ENCODE measurements at regions not wholly inside any gene's neighbourhood (a gene's known extent, or its start where the extent isn't known, plus 50 kb on each side); places are given as distances from the start of the nearest gene placed in this dataset.

DNA sequence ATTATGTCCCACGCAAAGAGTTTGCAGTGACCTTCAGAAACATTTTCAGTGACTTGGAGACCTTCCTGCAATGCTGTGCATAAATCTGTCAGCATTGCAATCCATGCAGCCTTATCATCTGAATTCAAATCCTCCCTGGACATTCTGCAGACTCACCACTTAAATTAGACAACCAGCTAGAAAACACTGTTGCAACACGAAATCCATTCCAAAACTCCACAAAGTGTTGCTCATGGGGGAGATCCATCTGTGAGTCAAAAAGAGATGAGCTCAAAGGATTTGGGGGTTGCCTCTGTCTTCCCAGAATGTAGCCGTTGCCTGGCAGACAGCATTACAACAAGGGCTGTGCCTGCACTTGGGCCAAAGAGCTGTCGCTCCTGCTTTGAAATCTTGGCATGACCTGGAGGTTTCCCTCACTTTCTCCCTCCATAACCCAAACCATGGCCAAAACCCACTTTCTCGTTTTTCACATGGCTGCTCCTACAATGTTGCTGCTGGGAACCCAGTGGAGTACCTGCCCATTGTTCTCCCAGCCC lies 163.5 kb upstream of the CDYL start:
- ChIA-PET CTCF (no interaction called here), POLR2A (ENCODE audit: unreplicated experiment) (no interaction called here)
- DNase-seq (no peak), ATAC-seq (no peak)
- Histone ChIP-seq H3K4me1 (ENCODE audit: insufficient read depth, low read length) (peaks cover 8% of the 10 kb centered on the region), H3K9ac (ENCODE audit: low read length) (no peak overlapping the region), H3K9me3 (ENCODE audit: low read length) (no peaks in the 10 kb centered on the region), H3K27me3 (ENCODE audit: low read length) (no peaks in the 10 kb centered on the region), H3K4me2 (ENCODE audit: low read length) (no peak overlapping the region), H3K36me3 (ENCODE audit: low read depth, low read length) (no peaks in the 10 kb centered on the region), H3K27ac (ENCODE audit: low read length) (no peak overlapping the region), H3F3A (ENCODE audit: low read length, unreplicated experiment) (no peaks in the 10 kb centered on the region), H3K79me2 (ENCODE audit: low read length) (no peaks in the 10 kb centered on the region), H2AFZ (ENCODE audit: low read length) (no peak overlapping the region), H4K20me1 (ENCODE audit: low read length) (no peaks in the 10 kb centered on the region), H3K4me3 (ENCODE audit: low read length) (no peak overlapping the region), H3K9me2 (replicated peaks; ENCODE audit: low read length) (no peaks in the 10 kb centered on the region)
- TF ChIP-seq EZH2 (IDR thresholded peaks at IDR 0.05; ENCODE audit: low read length, unreplicated experiment) (no peak), EZH2phosphoT487 (IDR thresholded peaks at IDR 0.05; ENCODE audit: borderline replicate concordance, low read length) (no peak)
- TF ChIP-seq, protein P1, sequence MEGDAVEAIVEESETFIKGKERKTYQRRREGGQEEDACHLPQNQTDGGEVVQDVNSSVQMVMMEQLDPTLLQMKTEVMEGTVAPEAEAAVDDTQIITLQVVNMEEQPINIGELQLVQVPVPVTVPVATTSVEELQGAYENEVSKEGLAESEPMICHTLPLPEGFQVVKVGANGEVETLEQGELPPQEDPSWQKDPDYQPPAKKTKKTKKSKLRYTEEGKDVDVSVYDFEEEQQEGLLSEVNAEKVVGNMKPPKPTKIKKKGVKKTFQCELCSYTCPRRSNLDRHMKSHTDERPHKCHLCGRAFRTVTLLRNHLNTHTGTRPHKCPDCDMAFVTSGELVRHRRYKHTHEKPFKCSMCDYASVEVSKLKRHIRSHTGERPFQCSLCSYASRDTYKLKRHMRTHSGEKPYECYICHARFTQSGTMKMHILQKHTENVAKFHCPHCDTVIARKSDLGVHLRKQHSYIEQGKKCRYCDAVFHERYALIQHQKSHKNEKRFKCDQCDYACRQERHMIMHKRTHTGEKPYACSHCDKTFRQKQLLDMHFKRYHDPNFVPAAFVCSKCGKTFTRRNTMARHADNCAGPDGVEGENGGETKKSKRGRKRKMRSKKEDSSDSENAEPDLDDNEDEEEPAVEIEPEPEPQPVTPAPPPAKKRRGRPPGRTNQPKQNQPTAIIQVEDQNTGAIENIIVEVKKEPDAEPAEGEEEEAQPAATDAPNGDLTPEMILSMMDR (conservative IDR thresholded peaks at IDR 0.05; ENCODE audit: low read depth, low read length): no peak
- no TSS peak for BruUV-seq (replicated peaks)
- intact Hi-C loops (cut with micrococcal nuclease): no loop called here

DNA sequence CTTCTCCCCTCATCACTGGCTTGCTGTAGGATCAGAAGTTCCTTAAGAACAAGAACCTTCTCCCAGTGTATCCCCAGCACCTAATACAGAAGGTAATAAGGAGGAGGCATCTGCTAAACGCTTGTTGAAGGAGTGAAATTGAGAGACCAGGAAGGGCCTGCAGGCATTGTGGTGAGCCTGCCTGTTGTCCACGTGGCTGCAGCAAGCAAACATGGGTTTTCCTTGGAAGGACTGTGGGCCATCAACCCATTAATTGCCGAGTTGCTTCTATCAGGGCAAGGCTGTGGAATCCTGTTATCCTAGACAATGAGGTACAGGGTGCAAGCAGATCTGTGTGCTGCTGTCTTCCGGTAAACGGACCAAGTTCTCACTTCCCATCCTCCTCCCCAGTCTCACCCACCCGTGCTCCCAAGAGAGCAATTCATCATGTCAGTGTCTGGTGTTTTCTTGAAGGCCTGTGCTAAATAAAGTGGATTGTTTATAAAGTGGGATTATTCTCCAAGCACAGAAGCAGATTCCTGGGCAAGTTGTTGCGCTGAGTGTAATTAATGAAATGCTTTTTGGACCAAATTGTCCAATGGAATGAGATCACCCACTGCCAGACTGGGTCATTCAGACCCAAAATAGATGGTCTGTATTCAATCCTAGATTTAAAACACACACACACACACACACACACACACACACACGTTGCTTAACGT lies 164.6 kb upstream of the CDYL start:
- POLR2A ChIA-PET (ENCODE audit: unreplicated experiment): no interaction called here
- Histone ChIP-seq H3K4me3 (ENCODE audit: low read length) (no peak overlapping the region), H3F3A (ENCODE audit: low read length, unreplicated experiment) (no peaks in the 10 kb centered on the region), H3K4me1 (ENCODE audit: insufficient read depth, low read length) (peaks cover 18% of the 10 kb centered on the region), H3K36me3 (ENCODE audit: low read depth, low read length) (no peaks in the 10 kb centered on the region), H3K4me2 (ENCODE audit: low read length) (no peak overlapping the region), H3K9me2 (replicated peaks; ENCODE audit: low read length) (no peaks in the 10 kb centered on the region), H2AFZ (ENCODE audit: low read length) (no peak overlapping the region), H3K9ac (ENCODE audit: low read length) (no peak overlapping the region), H3K27ac (ENCODE audit: low read length) (no peak overlapping the region), H3K79me2 (ENCODE audit: low read length) (no peaks in the 10 kb centered on the region), H3K9me3 (ENCODE audit: low read length) (no peaks in the 10 kb centered on the region), H4K20me1 (ENCODE audit: low read length) (no peaks in the 10 kb centered on the region), H3K27me3 (ENCODE audit: low read length) (no peaks in the 10 kb centered on the region)
- TF ChIP-seq EZH2phosphoT487 (IDR thresholded peaks at IDR 0.05; ENCODE audit: borderline replicate concordance, low read length) (no peak), EZH2 (IDR thresholded peaks at IDR 0.05; ENCODE audit: low read length, unreplicated experiment) (no peak)
- TF ChIP-seq, protein P1 (conservative IDR thresholded peaks at IDR 0.05; ENCODE audit: low read depth, low read length): no peak
- intact Hi-C loops (cut with micrococcal nuclease): no loop called here
- CTCF ChIA-PET: no interaction called here
- no peak for DNase-seq
- no peak for ATAC-seq
- no TSS peak for BruUV-seq (replicated peaks)

DNA sequence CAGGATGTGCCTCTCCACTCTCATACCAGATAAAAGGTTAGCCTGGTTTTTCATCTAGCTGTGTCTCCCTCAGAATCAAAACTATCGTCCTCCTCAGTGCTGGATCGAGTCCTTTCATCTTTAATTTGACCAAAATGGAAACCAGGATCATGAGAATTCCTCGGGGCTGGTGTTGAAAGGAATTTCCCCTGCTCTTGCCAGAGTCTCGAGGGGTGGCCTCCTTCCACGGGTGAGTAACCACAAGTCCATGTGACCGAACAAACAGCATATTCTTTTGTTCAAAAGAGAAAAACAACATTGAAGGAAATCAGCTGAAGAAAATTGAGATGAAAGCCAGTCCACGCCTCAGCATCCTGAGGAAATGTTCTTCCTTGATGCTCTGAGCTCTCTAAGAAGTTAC lies 165.9 kb upstream of the CDYL start:
- H3K9ac ChIP-seq (ENCODE audit: low read length): no peak overlapping the region
- no peak overlapping the region for H3K4me2 ChIP-seq (ENCODE audit: low read length)
- H3K9me2 ChIP-seq (replicated peaks; ENCODE audit: low read length): no peaks in the 10 kb centered on the region
- no peak overlapping the region for H3K27ac ChIP-seq (ENCODE audit: low read length)
- TF ChIP-seq EZH2 (IDR thresholded peaks at IDR 0.05; ENCODE audit: low read length, unreplicated experiment) (no peak), EZH2phosphoT487 (IDR thresholded peaks at IDR 0.05; ENCODE audit: borderline replicate concordance, low read length) (no peak)
- TF ChIP-seq, protein P1 (conservative IDR thresholded peaks at IDR 0.05; ENCODE audit: low read depth, low read length): no peak
- no peak for ATAC-seq
- H3F3A ChIP-seq (ENCODE audit: low read length, unreplicated experiment): no peaks in the 10 kb centered on the region
- BruUV-seq (replicated peaks): no TSS peak
- H3K4me3 ChIP-seq (ENCODE audit: low read length): no peak overlapping the region
- H4K20me1 ChIP-seq (ENCODE audit: low read length): no peaks in the 10 kb centered on the region
- H2AFZ ChIP-seq (ENCODE audit: low read length): 0 out of 2 replicates have a peak overlapping the region, but pooled peaks have one; percentile 46
- no peaks in the 10 kb centered on the region for H3K27me3 ChIP-seq (ENCODE audit: low read length)
- DNase-seq: no peak
- POLR2A ChIA-PET (ENCODE audit: unreplicated experiment): no interaction called here
- H3K4me1 ChIP-seq (ENCODE audit: insufficient read depth, low read length): peaks cover 23% of the 10 kb centered on the region
- intact Hi-C loops (cut with micrococcal nuclease): no loop called here
- H3K36me3 ChIP-seq (ENCODE audit: low read depth, low read length): no peaks in the 10 kb centered on the region
- CTCF ChIA-PET: no interaction called here
- no peaks in the 10 kb centered on the region for H3K79me2 ChIP-seq (ENCODE audit: low read length)
- no peaks in the 10 kb centered on the region for H3K9me3 ChIP-seq (ENCODE audit: low read length)
